GM12878 (cell line): ENCODE measurements at regions not wholly inside any gene's neighbourhood (a gene's known extent, or its start where the extent isn't known, plus 50 kb on each side); places are given as distances from the start of the nearest gene placed in this dataset.

Experiments used
- ASH2L ChIP-seq: fragments of 300-600, 200-600 bp; sonication (generic); IDR thresholded peaks from 2 replicates; pipeline ENCODE4 v1.6.1; 2017; ENCODE audit warnings: low read depth, mild to moderate bottlenecking, borderline replicate concordance
- CTCF ChIP-seq, 3 experiments: IDR thresholded peaks in 2 of 3; conservative IDR thresholded peaks in 1 of 3; 2 replicates each; pipeline ENCODE4 v1.5.1; 2011; ENCODE audit warnings: low read depth in 3 of 3, low read length in 3 of 3, mild to moderate bottlenecking in 3 of 3, control low read depth in 2 of 3, moderate library complexity in 2 of 3, inconsistent platforms in 1 of 3, mixed read lengths in 1 of 3; ENCODE audit not compliant: control insufficient read depth in 2 of 3, insufficient read depth in 1 of 3; ENCODE audit errors: extremely low read depth in 1 of 3
- E2F8 ChIP-seq: fragments of 450-650 bp; IDR thresholded peaks from 2 replicates; pipeline ENCODE4 v1.6.1; 2018; ENCODE audit warnings: mild to moderate bottlenecking, low read depth, moderate library complexity; ENCODE audit not compliant: partially characterized antibody
- EZH2 ChIP-seq: IDR thresholded peaks from 2 replicates; pipeline ENCODE4 v1.6.1; 2012; ENCODE audit warnings: low read depth, mild to moderate bottlenecking, control low read depth, inconsistent platforms, low read length, borderline replicate concordance; ENCODE audit not compliant: control insufficient read depth
- GATAD2B ChIP-seq: fragments of 450-650 bp; conservative IDR thresholded peaks from 2 replicates; pipeline ENCODE4 v1.6.1; 2017; ENCODE audit warnings: low read depth, mild to moderate bottlenecking, moderate library complexity
- MTA2 ChIP-seq: fragments of 450-650 bp; IDR thresholded peaks from 2 replicates; pipeline ENCODE4 v1.6.1; 2016; ENCODE audit warnings: low read depth, mild to moderate bottlenecking, moderate library complexity
- NFIC ChIP-seq: IDR thresholded peaks from 2 replicates; pipeline ENCODE4 v1.6.1; 2012; ENCODE audit warnings: low read depth, mild to moderate bottlenecking, inconsistent platforms, low read length, moderate library complexity
- NFYB ChIP-seq: IDR thresholded peaks from 2 replicates; pipeline ENCODE4 v1.6.1; 2011; ENCODE audit warnings: low read depth, mild to moderate bottlenecking, low read length, improper control_type of control experiment, moderate library complexity; ENCODE audit not compliant: insufficient read depth
- RAD21 ChIP-seq: IDR thresholded peaks from 2 replicates; pipeline ENCODE4 v1.6.1; 2011; ENCODE audit warnings: mild to moderate bottlenecking, low read depth, low read length, moderate library complexity; ENCODE audit not compliant: insufficient read depth

DNA sequence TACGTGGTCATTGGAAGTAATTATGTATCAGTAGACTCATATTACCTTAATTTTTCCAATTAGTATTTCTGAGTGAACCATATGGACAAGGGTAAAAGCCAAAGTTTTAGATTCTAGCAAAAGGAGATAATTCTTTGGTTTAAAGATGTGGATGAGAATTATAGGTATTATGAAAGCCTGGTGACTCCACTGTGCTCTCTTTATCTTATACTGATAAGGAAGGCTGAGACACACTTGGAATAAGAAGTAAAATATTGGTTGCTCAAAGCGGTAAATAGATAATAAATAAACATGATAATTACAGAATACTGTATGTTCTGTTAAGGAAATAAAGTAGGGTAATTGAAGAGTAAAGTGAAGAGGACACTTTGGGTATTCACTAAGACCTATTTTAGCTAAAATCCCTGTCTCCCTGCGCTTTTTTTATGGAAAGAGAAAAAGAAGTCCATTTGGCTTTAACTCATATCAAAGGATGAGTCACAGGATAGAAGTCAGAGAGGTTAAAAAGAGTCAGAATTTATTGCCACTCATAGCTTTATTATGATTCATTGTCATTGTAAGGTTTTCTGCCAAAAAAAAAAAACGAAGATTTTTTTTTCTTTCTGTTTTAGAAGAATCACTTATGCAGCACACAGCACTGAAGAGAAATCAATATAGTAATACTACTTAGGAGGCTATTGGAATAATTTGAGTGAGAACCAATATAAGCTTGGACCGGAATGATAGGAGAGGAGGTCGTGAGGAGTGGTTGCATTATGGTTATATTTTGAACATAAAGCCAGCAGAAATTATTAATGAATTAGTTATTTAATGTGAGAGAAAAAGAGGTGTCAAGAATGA lies 2463.1 kb downstream of the ARAP2 start:
- TF ChIP-seq GATAD2B (no peak), ASH2L (no peak), NFIC (no peak), RAD21 (no peak), E2F8 (no peak), CTCF (IDR thresholded peaks at IDR 0.05 in 2 of 3, conservative IDR thresholded peaks at IDR 0.05 in 1 of 3; ENCODE audit: control insufficient read depth in 2 of 3, extremely low read depth in 1 of 3, insufficient read depth in 1 of 3, low read depth in 3 of 3, low read length in 3 of 3) (no peak), NFYB (no peak), EZH2 (no peak), MTA2 (no peak)
